Activated naive CD8-positive, alpha-beta T cell (primary cell): ENCODE measurements at regions not wholly inside any gene's neighbourhood (a gene's known extent, or its start where the extent isn't known, plus 50 kb on each side); places are given as distances from the start of the nearest gene placed in this dataset.

Source experiments
- H3K27ac Mint-ChIP-seq: one replicate; pipeline ENCODE4 v1.8.0; 2021; ENCODE audit warnings: mixed read lengths
- H3K27me3 Mint-ChIP-seq: one replicate; pipeline ENCODE4 v1.8.0; 2021; ENCODE audit warnings: mixed read lengths
- H3K36me3 Mint-ChIP-seq: one replicate; pipeline ENCODE4 v1.8.0; 2021; ENCODE audit warnings: mixed read lengths
- H3K4me1 Mint-ChIP-seq: one replicate; pipeline ENCODE4 v1.8.0; 2021; ENCODE audit warnings: low read depth, mixed read lengths
- H3K4me3 Mint-ChIP-seq: one replicate; pipeline ENCODE4 v1.8.0; 2021; ENCODE audit warnings: mild to moderate bottlenecking, mixed read lengths
- H3K9me3 Mint-ChIP-seq: one replicate; pipeline ENCODE4 v1.8.0; 2021; ENCODE audit warnings: low read depth, mixed read lengths

DNA sequence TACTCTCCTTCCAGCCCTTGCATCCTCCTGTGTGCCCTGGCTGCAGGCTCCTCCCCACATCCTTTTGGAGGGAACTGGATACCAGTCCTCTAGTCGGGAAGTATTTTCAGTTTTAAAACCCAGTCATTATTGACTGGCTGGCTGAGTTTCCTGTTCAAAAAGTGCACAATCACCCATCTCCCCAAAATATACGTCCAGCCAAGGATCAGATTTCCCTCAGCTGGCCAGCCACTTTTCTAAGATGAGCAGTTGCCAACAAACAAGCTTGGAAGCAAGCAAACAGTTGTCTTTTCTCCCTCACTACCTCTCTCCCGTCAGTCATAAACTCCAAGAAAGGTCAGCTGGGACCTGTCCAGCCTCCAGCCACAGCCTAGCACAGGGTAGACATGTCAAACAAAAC lies 147.7 kb upstream of the GALNT15 start:
- Mint-ChIP-seq H3K4me3 (no peak overlapping the region), H3K36me3 (peaks cover 2% of the 10 kb centered on the region), H3K27me3 (peaks cover 4% of the 10 kb centered on the region), H3K9me3 (no peaks in the 10 kb centered on the region), H3K4me1 (no peaks in the 10 kb centered on the region), H3K27ac (no peak overlapping the region)

DNA sequence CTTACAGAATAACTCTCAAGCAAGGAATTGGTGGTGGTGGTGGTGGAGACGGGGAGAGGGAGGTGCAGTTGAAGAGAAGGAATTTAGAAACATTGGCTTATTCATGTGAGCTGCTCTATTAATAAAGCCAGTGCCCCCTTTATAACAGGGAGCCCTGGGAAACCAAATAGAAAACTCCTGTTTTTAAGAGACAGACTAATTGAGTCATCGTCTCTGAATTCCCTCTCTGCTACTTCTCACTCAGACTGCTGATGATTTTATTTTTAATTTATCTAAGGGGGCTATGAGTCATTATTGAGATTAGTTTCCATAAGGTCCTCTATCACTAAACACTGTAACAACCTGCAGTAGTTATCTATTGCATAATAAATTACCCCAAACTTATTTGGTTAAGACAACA lies 145.9 kb upstream of the GALNT15 start:
- H3K27me3 Mint-ChIP-seq, result peaks cover 4% of the 10 kb centered on the region
- no peak overlapping the region for H3K27ac Mint-ChIP-seq
- no peak overlapping the region for H3K4me3 Mint-ChIP-seq
- no peaks in the 10 kb centered on the region for H3K4me1 Mint-ChIP-seq
- H3K9me3 Mint-ChIP-seq, result no peaks in the 10 kb centered on the region
- peaks cover 2% of the 10 kb centered on the region for H3K36me3 Mint-ChIP-seq

DNA sequence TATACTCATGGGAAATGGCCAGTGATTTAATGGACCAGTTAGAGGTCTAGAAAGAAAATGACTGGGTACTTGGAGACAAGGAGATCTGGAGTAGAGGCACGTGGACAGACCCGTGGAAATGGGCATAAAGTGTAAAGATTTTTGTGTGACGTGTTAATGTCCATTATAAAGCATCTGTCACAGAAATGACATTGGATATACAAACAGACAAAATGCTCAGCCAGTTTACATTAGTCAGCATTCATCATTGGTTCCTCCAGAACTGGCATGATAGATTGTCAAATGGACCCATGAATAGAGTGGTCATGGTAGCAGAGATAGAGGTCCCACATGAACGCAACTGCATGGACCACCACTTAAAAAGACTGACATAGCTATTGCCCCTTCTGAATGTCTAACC lies 144.1 kb upstream of the GALNT15 start:
- peaks cover 3% of the 10 kb centered on the region for H3K27me3 Mint-ChIP-seq
- H3K4me3 Mint-ChIP-seq, result no peak overlapping the region
- H3K9me3 Mint-ChIP-seq, result no peaks in the 10 kb centered on the region

DNA sequence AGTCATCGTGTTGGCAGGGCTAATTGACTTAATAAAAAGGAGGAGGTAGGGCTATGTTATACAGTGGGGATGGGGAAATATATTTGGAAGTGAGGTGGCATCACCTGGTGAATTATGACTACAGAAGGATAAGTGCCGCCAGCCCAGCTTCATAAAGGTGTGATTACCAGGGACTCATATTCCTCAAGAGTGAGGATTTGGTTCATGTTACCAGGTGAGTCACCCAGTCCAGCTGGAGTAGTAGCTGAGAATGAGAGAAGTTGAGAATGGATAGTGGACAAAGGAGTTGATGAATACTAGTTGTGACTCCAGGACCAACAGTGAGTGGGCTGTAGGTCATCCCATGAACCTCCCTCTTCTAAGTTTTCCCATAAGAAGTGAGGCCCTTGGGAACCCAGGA lies 143.0 kb upstream of the GALNT15 start:
- H3K27ac Mint-ChIP-seq, result no peak overlapping the region
- no peak overlapping the region for H3K4me3 Mint-ChIP-seq
- no peaks in the 10 kb centered on the region for H3K4me1 Mint-ChIP-seq
- no peaks in the 10 kb centered on the region for H3K9me3 Mint-ChIP-seq
- H3K27me3 Mint-ChIP-seq, result peaks cover 5% of the 10 kb centered on the region
- peaks cover 2% of the 10 kb centered on the region for H3K36me3 Mint-ChIP-seq

More for the DNA sequence above, 144.1 kb upstream of the GALNT15 start:
- H3K36me3 Mint-ChIP-seq, result peaks cover 2% of the 10 kb centered on the region
- H3K27ac Mint-ChIP-seq, result no peak overlapping the region
- H3K4me1 Mint-ChIP-seq, result no peaks in the 10 kb centered on the region

DNA sequence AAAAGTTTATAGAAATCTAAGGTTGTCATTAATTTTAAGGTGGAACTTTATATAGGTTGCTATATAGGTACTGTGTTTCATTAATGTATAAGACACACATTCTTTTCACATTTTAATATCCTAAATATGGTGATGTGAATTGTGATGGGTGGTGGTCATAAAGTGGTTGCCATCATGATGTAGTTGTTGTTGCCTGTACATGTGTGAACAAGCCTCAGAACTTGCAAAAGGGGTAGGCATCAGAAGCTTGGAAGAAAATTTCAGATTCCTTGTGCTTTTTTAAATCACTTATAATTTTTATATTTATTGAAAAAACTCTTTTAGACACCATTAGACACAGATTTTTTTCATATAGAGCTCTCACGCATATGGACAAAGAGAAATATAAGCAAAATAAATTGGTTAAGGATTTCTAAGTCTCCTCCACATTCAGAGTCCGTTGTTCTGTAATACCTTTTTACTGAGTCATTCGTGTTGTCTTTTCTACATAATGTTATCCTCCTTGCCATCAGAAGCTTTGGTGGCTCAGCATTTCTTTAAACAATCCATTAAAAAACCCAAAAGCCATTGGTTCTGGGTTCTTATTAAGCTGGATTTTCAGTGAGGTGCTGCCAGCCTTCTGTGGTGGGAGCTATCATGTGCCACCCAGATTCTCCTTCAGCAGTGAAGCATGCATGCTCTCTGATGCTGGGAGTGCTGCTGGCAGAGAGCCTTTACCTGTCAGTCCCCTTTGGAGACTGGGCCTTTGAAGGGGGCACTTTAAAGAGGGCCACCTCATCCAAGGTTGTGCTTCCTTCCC lies 140.4 kb upstream of the GALNT15 start:
- Mint-ChIP-seq H3K27me3 (peaks cover 2% of the 10 kb centered on the region), H3K4me1 (no peaks in the 10 kb centered on the region), H3K4me3 (no peak overlapping the region), H3K27ac (no peak overlapping the region), H3K36me3 (no peaks in the 10 kb centered on the region), H3K9me3 (no peaks in the 10 kb centered on the region)

DNA sequence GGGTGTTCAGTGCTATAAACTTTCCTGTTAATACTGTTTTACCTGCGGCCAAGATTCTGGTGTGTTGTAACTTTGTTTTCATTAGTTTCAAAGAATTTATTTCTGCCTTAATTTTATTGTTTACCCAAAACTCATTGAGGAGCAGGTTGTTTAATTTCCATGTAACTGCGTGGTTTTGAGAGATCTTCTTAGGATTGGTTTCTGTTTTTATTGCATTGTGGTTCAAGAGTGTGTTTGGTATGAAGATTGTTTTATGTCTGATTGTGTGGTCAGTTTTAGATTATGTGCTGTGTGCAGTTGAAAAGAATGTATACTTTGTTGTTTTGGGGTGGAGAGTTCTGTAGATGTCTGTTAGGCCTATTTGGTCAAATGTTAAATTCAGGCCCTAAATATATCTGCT lies 133.5 kb upstream of the GALNT15 start:
- Mint-ChIP-seq H3K27me3 (peaks cover 4% of the 10 kb centered on the region), H3K4me3 (no peak overlapping the region), H3K36me3 (no peaks in the 10 kb centered on the region), H3K27ac (no peak overlapping the region), H3K9me3 (no peaks in the 10 kb centered on the region), H3K4me1 (no peaks in the 10 kb centered on the region)

DNA sequence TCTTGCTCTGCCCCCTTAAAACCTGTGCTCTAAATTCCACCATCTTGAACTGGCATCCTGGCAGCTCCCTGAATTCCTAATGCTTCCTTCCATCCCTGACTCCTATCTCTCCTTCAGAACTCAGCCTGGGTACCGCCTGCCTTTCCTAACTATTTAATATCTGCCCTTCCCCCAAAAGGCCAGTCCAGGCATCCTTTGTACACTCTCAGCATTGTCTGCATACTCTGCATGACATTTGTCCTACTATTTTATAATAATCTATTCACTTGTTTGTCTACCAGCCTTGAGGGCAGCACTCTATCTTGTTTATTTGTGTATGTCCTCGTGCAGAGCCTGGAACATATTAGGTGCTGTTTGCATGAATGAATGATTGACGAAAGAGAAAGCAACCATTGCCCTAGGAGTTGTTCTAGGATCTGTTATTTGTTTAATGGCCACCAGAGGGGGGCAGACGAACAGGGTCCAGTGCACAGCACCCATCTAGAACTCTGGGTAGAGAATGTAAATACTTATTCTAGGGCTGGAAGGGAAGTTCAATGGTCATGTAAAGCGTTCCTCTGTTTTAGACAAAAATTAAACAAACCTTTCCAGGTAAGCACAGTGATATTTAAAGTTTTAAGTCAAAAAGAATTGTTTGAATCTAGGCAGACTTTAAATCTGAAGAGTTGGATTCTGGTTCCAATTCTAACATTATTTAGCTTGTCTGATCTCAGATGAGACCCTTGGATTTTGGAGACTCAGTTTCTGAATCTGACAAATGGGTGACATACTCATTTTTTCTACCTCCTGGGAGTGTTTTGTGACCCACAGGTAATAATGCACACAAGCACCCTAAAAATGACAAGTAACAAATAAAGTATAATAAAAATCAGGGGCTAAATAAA lies 125.8 kb upstream of the GALNT15 start:
- Mint-ChIP-seq H3K4me3 (no peak overlapping the region), H3K4me1 (no peaks in the 10 kb centered on the region), H3K9me3 (no peaks in the 10 kb centered on the region), H3K36me3 (no peaks in the 10 kb centered on the region), H3K27me3 (no peaks in the 10 kb centered on the region), H3K27ac (no peak overlapping the region)

DNA sequence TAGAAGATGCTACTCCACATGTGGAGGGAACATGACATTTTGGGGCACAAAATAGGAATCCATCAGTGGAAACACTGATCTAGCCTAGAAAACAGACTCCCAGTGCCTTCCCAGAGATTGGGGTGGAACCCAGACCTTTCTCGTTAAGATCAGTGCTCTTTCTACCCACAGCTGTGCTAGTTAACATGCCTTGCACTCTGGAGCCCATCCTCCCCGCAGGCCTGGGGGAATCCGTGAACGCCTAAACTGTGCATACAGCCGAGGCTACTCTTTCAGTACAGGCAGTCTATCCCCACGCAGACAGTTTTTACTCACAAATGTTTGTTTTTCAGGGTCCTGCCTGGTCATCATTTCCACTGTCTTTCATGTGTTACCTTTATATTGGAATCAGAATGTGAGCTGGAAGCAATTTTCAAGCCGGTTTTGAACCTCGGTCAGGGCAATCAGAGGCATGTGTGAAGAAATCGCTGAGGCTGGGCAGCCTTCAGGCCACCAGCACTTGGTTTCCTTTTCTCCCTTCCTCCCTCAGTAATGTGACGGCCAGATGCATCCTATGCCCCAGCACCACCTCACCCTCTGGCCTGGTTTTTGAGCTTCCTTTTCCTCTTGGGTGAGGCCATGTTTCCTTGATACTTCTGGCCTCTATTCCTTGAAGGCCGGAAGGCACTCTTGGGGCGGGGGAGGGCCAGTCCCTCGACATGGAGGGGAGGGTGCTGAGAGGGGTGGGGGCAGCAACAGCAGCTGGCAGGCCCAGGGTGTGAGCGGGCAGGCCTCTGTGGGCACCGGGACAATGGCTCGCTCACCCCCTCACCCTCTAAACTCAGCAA lies 123.6 kb upstream of the GALNT15 start:
- H3K36me3 Mint-ChIP-seq, result no peaks in the 10 kb centered on the region
- H3K4me3 Mint-ChIP-seq, result no peak overlapping the region
- H3K27ac Mint-ChIP-seq, result no peak overlapping the region
- H3K9me3 Mint-ChIP-seq, result no peaks in the 10 kb centered on the region
- H3K4me1 Mint-ChIP-seq, result no peaks in the 10 kb centered on the region
- H3K27me3 Mint-ChIP-seq, result no peaks in the 10 kb centered on the region

DNA sequence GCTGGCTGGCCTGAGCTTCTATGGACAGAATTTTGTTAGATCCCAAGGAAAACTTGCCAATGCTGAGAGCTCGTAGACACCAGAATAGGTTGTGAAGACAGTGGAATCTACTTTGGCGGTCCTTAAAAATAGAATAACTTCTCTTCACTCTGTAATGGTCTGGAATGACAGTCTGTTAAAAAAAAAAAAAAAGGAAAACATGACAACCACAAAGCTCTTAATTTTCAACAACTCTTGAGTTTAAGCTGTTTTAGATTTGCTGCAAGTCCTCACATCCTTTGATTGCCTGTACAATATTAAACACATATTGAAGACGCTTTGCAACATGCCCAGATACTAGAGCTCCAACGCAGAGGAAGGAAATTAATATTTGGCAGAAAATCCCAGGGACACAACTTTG lies 122.8 kb upstream of the GALNT15 start:
- H3K36me3 Mint-ChIP-seq, result no peaks in the 10 kb centered on the region
- no peaks in the 10 kb centered on the region for H3K9me3 Mint-ChIP-seq
- no peaks in the 10 kb centered on the region for H3K27me3 Mint-ChIP-seq

DNA sequence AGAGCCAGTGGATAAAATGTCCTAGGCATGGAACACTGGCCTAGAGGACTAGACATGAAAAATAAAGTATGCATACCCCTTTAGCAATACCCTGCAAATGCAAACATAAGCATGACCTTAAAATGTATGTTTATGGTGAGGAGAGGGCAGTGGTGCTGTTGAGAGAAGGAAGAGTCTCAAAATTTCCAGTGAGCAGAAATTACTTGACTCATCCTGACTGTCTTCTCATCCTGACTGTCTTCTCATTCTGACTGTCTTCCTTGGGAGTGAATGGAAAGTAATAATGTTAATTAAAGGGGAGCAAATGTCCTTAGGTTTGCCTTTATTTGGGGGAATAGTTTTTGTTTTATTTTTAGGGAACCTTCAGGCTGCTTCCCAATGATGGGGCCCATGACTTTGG lies 121.5 kb upstream of the GALNT15 start:
- Mint-ChIP-seq H3K4me1 (no peaks in the 10 kb centered on the region), H3K27me3 (no peaks in the 10 kb centered on the region), H3K4me3 (no peak overlapping the region), H3K27ac (no peak overlapping the region), H3K36me3 (no peaks in the 10 kb centered on the region), H3K9me3 (no peaks in the 10 kb centered on the region)

More for the DNA sequence above, 122.8 kb upstream of the GALNT15 start:
- Mint-ChIP-seq H3K4me3 (no peak overlapping the region), H3K27ac (no peak overlapping the region), H3K4me1 (no peaks in the 10 kb centered on the region)

DNA sequence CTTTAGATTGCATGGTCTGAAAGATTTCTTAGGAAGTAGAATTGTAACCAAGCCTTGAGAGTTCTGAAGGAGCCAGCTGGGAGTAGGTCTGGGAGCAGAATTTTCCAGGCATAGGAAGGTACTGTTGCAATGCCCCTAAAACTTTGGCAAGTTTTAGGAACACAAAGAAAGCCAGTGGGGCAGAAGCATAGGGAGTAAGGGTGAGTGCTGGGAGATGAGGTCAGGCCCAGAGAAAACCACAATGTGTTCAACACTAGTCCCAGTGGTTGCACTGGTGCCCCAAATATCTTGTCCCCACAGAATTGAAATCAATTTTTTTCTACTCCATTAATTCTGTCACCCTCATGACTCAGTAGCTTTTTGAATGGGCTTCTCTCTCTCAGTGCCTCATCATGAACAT lies 120.7 kb upstream of the GALNT15 start:
- H3K27me3 Mint-ChIP-seq, result no peaks in the 10 kb centered on the region
- H3K27ac Mint-ChIP-seq, result no peak overlapping the region
- no peaks in the 10 kb centered on the region for H3K36me3 Mint-ChIP-seq
- H3K9me3 Mint-ChIP-seq, result no peaks in the 10 kb centered on the region
- H3K4me1 Mint-ChIP-seq, result no peaks in the 10 kb centered on the region
- no peak overlapping the region for H3K4me3 Mint-ChIP-seq

DNA sequence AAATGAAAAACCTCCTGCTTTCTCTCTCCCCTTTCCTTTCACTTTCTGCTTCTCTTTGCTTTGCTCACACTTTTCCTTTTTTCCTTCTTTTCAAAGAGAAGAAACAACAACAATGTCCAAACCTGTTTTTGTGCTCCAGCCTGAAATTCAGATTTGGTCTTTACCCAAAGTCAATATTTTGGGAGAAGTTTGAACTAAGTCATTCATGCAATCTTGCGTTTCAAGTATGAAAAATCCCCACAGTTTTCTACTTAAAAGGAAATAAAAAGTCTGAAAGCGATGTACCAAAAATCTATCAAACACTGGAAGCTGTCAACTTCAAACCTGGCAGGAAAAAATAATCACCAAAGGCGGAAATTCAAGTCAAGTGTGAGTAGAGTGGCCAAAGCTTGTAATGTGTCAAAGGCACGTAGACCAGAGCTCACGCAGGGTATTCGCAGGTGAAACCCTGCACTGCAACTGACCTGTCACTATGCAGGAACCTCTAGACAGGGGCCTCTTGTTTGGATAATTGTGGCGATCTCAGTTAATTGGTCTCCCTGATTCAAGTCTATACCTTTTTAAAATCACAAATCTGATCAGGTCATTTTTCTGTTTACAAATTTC lies 118.8 kb upstream of the GALNT15 start:
- peaks cover 4% of the 10 kb centered on the region for H3K27me3 Mint-ChIP-seq
- no peaks in the 10 kb centered on the region for H3K9me3 Mint-ChIP-seq
- no peaks in the 10 kb centered on the region for H3K36me3 Mint-ChIP-seq
- no peaks in the 10 kb centered on the region for H3K4me1 Mint-ChIP-seq
- H3K4me3 Mint-ChIP-seq, result no peak overlapping the region
- no peak overlapping the region for H3K27ac Mint-ChIP-seq

DNA sequence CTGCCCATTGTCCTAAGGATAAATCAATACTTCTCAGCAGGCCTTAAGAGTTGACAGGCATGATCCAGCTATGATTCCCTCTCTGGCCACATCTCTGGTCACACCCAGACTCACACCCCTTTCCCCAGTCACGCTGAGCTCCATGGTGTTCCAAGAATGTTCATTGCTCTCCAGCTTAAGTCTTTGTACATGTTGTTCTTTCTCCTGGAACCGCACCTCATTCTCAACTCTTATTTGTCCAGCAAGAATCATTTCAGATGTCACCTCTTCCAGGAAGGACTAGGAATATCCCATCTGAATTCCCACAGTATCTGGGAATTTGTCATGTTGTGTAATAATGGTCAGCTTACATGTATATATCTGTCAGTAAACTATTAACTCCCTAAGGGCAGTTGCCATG lies 118.3 kb upstream of the GALNT15 start:
- no peaks in the 10 kb centered on the region for H3K4me1 Mint-ChIP-seq
- no peak overlapping the region for H3K27ac Mint-ChIP-seq
- no peaks in the 10 kb centered on the region for H3K36me3 Mint-ChIP-seq
- H3K4me3 Mint-ChIP-seq, result no peak overlapping the region
- H3K27me3 Mint-ChIP-seq, result peaks cover 4% of the 10 kb centered on the region
- H3K9me3 Mint-ChIP-seq, result no peaks in the 10 kb centered on the region

DNA sequence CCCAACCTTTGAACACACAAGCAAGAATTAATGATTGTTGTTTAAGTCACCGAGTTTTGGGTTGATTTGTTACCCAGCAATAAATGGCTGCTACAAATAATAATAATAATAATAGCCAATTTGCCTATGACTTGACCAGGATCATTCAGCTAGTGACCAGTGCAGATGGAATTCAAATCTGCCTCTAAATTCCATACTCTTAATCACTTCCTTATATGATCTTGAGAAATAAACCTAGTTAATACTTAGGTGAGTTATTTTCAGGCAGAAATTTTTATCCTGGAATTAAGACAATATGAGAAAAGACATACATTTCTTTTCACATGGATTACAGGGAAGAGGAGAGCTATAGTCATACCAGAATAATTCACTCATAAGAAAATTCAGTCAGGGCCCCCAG lies 116.0 kb upstream of the GALNT15 start:
- Mint-ChIP-seq H3K36me3 (no peaks in the 10 kb centered on the region), H3K9me3 (no peaks in the 10 kb centered on the region), H3K4me1 (no peaks in the 10 kb centered on the region), H3K27ac (no peak overlapping the region), H3K4me3 (no peak overlapping the region), H3K27me3 (peaks cover 4% of the 10 kb centered on the region)
